IMR-90 (cell line): ENCODE measurements at regions not wholly inside any gene's neighbourhood (a gene's known extent, or its start where the extent isn't known, plus 50 kb on each side); places are given as distances from the start of the nearest gene placed in this dataset.

Experiments
- ATAC-seq: fragments of 200-7000 bp; cut with Tn5 transposase; 2 replicates; pipeline ENCODE4 v1.9.1; 2020; ENCODE audit warnings: low read depth, mild to moderate bottlenecking, moderate library complexity
- BruUV-seq: library from RNA; stranded (reverse); fragments of 400-500 nt; replicated peaks from 2 replicates; lab custom pipeline; 2021; lab: Mats Ljungman, UMichigan
- CTCF ChIA-PET: fragments of 300-600 bp; formaldehyde crosslinking; extraction: SDS; loops from one replicate; lab custom pipeline; 2021; ENCODE audit warnings: antibody characterized with exemption; lab: Yijun Ruan, JAX
- POLR2A ChIA-PET: fragments of 300-600 bp; sonication (Branson Sonifier 250); formaldehyde crosslinking; loops from one replicate; lab custom pipeline; 2022; ENCODE audit warnings: antibody characterized with exemption; ENCODE audit not compliant: unreplicated experiment; lab: Charles Lee
- DNase-seq: peaks from one replicate; pipeline ENCODE4 v3.0.0; 2013
- H2AFZ ChIP-seq: replicated peaks from 2 replicates; pipeline ENCODE3; 2013; ENCODE audit warnings: low read length, mild to moderate bottlenecking; ENCODE audit not compliant: poor library complexity
- H2AK5ac ChIP-seq: 2 replicates; pipeline ENCODE4 v1.6.1; 2013; ENCODE audit warnings: low read depth, low read length, inconsistent platforms
- H2AK9ac ChIP-seq: replicated peaks from 2 replicates; pipeline ENCODE3; 2013; ENCODE audit warnings: mild to moderate bottlenecking, low read depth, low read length, moderate library complexity; ENCODE audit not compliant: poor library complexity
- H2BK120ac ChIP-seq: 2 replicates; pipeline ENCODE4 v1.6.1; 2013; ENCODE audit warnings: low read depth, low read length, inconsistent platforms
- H2BK15ac ChIP-seq: 3 replicates; pipeline ENCODE4 v1.6.1; 2013; ENCODE audit warnings: low read depth, low read length, inconsistent platforms
- H2BK20ac ChIP-seq: 2 replicates; pipeline ENCODE4 v1.6.1; 2013; ENCODE audit warnings: low read depth, mild to moderate bottlenecking, inconsistent platforms, low read length, moderate library complexity
- H2BK5ac ChIP-seq: 2 replicates; pipeline ENCODE4 v1.6.1; 2013; ENCODE audit warnings: mild to moderate bottlenecking, low read depth, low read length, inconsistent platforms; ENCODE audit not compliant: poor library complexity, severe bottlenecking
- H3K14ac ChIP-seq: replicated peaks from 2 replicates; pipeline ENCODE4 v1.6.1; 2013; ENCODE audit warnings: low read depth, low read length, inconsistent platforms
- H3K18ac ChIP-seq: 2 replicates; pipeline ENCODE4 v1.6.1; 2013; ENCODE audit warnings: low read depth, low read length, control low read depth
- H3K23ac ChIP-seq: 2 replicates; pipeline ENCODE4 v1.6.1; 2013; ENCODE audit warnings: low read depth, low read length, inconsistent platforms
- H3K27ac ChIP-seq: 2 replicates; pipeline ENCODE4 v1.5.1; 2013; ENCODE audit warnings: mild to moderate bottlenecking, control low read depth, low read length; ENCODE audit not compliant: insufficient read depth
- H3K27me3 ChIP-seq: 2 replicates; pipeline ENCODE4 v1.6.1; 2013; ENCODE audit warnings: low read length; ENCODE audit not compliant: control insufficient read depth, insufficient read depth
- H3K36me3 ChIP-seq: 2 replicates; pipeline ENCODE4 v1.6.1; 2013; ENCODE audit warnings: low read length, mixed read lengths; ENCODE audit not compliant: control insufficient read depth, insufficient read depth
- H3K4ac ChIP-seq: 2 replicates; pipeline ENCODE4 v1.6.1; 2013; ENCODE audit warnings: low read depth, low read length, inconsistent platforms
- H3K4me1 ChIP-seq: 2 replicates; pipeline ENCODE4 v1.6.1; 2013; ENCODE audit warnings: low read length, mixed read lengths; ENCODE audit not compliant: control insufficient read depth, insufficient read depth
- H3K4me2 ChIP-seq: 2 replicates; pipeline ENCODE4 v1.6.1; 2013; ENCODE audit warnings: low read depth, mild to moderate bottlenecking, control low read depth, low read length, moderate library complexity
- H3K4me3 ChIP-seq: 2 replicates; pipeline ENCODE4 v1.5.1; 2013; ENCODE audit warnings: low read depth, mild to moderate bottlenecking, control low read depth, low read length, moderate library complexity; ENCODE audit not compliant: insufficient read depth
- H3K56ac ChIP-seq: 2 replicates; pipeline ENCODE4 v1.6.1; 2013; ENCODE audit warnings: low read length, inconsistent platforms; ENCODE audit not compliant: insufficient read depth; ENCODE audit errors: extremely low read depth
- H3K79me1 ChIP-seq, 2 experiments: 2 replicates each; pipeline ENCODE4 v1.6.1; 2013; ENCODE audit warnings: low read length in 2 of 2, inconsistent platforms in 1 of 2, low read depth in 1 of 2
- H3K9ac ChIP-seq: 2 replicates; pipeline ENCODE4 v1.6.1; 2013; ENCODE audit warnings: low read depth, low read length, control low read depth
- H3K9me1 ChIP-seq: 2 replicates; pipeline ENCODE4 v1.6.1; 2013; ENCODE audit warnings: low read length, inconsistent platforms; ENCODE audit not compliant: insufficient read depth
- H3K9me3 ChIP-seq: 2 replicates; pipeline ENCODE4 v1.6.1; 2013; ENCODE audit warnings: low read length; ENCODE audit not compliant: control insufficient read depth, insufficient read depth
- H4K20me1 ChIP-seq: 2 replicates; pipeline ENCODE4 v1.6.1; 2013; ENCODE audit warnings: low read length, inconsistent platforms; ENCODE audit not compliant: insufficient read depth
- H4K5ac ChIP-seq: 2 replicates; pipeline ENCODE4 v1.6.1; 2013; ENCODE audit warnings: mild to moderate bottlenecking, low read depth, low read length, control low read depth
- H4K8ac ChIP-seq, 2 experiments: 2 replicates each; pipeline ENCODE4 v1.6.1; 2013; ENCODE audit warnings: low read depth in 2 of 2, low read length in 2 of 2, control low read depth in 1 of 2, inconsistent platforms in 1 of 2
- H4K91ac ChIP-seq: 2 replicates; pipeline ENCODE4 v1.6.1; 2013; ENCODE audit warnings: low read depth, low read length, inconsistent platforms; ENCODE audit not compliant: insufficient read depth
- CEBPB ChIP-seq: IDR thresholded peaks from 2 replicates; pipeline ENCODE4 v1.6.1; 2012; ENCODE audit warnings: low read depth, low read length, improper control_type of control experiment
- MAFK ChIP-seq: IDR thresholded peaks from 2 replicates; pipeline ENCODE4 v1.6.1; 2012; ENCODE audit warnings: low read depth, low read length, improper control_type of control experiment
- MAZ ChIP-seq: IDR thresholded peaks from 2 replicates; pipeline ENCODE4 v1.6.1; 2012; ENCODE audit warnings: low read depth, mild to moderate bottlenecking, low read length, improper control_type of control experiment, moderate library complexity, borderline replicate concordance
- NFE2L2 ChIP-seq: fragments of 150-350 bp; IDR thresholded peaks from 2 replicates; pipeline ENCODE4 v1.6.1; 2016; ENCODE audit warnings: low read depth, mild to moderate bottlenecking, low read length
- RCOR1 ChIP-seq: IDR thresholded peaks from 2 replicates; pipeline ENCODE4 v1.6.1; 2012; ENCODE audit warnings: mild to moderate bottlenecking, low read length, improper control_type of control experiment; ENCODE audit not compliant: insufficient replicate concordance
- WGBS, 2 experiments: methylation state at CpG; one replicate each; pipeline versions ENCODE4 v1.1.5 to v1.1.7; 2013; ENCODE audit warnings: missing lambda C conversion rate in 2 of 2; ENCODE audit not compliant: insufficient read length in 1 of 2; ENCODE audit errors: extremely low coverage in 2 of 2; 5-methylcytosine and 5-hydroxymethylcytosine counted together
- dilution Hi-C: fragments of 300-500 bp; cut with HindIII; formaldehyde crosslinking; loops from one replicate; pipeline ENCODE4 v1.14.3; 2018; ENCODE audit warnings: low sequenced_read_pairs; ENCODE audit not compliant: unreplicated experiment
- in situ Hi-C: fragments of 300-500 bp; cut with MboI; formaldehyde crosslinking; loops from 3 replicates; pipeline ENCODE4 v1.14.3; 2019; ENCODE audit warnings: low sequenced_read_pairs, inconsistent platforms, mixed read lengths
- intact Hi-C: fragments of 100-400 bp; cut with micrococcal nuclease; formaldehyde crosslinking; loops from 2 replicates; pipeline ENCODE4 v1.10.0; 2022

DNA sequence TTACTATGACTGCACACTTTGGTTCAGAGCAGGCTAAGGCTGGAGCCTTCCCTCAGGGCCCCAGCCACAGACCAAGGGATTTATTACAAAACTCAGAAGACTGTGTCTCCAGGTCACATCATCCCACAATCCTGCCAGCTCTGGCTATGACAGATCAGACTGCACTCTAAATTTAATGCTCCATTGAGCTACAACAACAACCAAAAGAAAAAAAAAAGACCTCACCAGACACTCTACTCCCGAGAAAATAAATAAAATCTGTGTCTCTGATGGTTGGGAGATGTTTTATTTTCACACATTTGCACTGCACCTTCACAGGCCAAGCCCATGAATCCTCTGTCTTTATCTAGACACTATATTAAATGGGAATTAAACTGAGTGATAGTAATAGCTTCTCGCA lies 50.8 kb upstream of the CTNNB1 start:
- no peak for TF ChIP-seq MAFK
- no peak for TF ChIP-seq MAZ
- no peak for TF ChIP-seq RCOR1
- no peak for TF ChIP-seq CEBPB
- no peak for TF ChIP-seq NFE2L2
- ChIA-PET POLR2A (no interaction called here), CTCF (no interaction called here)
- Histone ChIP-seq H2AK9ac (no peak overlapping the region), H3K79me1 (no peaks in the 10 kb centered on the region), H4K5ac (no peak overlapping the region), H3K9ac (no peak overlapping the region), H3K9me3 (no peaks in the 10 kb centered on the region), H2AFZ (no peak overlapping the region), H3K14ac (no peak overlapping the region), H3K4me2 (no peak overlapping the region), H2BK120ac (no peak overlapping the region), H2BK20ac (no peak overlapping the region), H3K36me3 (no peaks in the 10 kb centered on the region), H3K23ac (no peak overlapping the region), H2BK5ac (no peak overlapping the region), H3K56ac (no peak overlapping the region), H3K27me3 (no peaks in the 10 kb centered on the region), H3K4me3 (no peak overlapping the region), H3K4me1 (no peaks in the 10 kb centered on the region), H4K91ac (no peak overlapping the region), H2BK15ac (no peak overlapping the region), H4K20me1 (no peaks in the 10 kb centered on the region), H3K9me1 (no peaks in the 10 kb centered on the region), H3K27ac (no peak overlapping the region), H4K8ac (no peak overlapping the region), H2AK5ac (no peak overlapping the region), H3K18ac (no peak overlapping the region), H3K4ac (no peak overlapping the region)
- DNase-seq: no peak
- dilution Hi-C loops: no loop called here
- intact Hi-C loops: no loop called here
- in situ Hi-C loops: no loop called here
- WGBS, 2 experiments: no CpG with 5 or more reads among the region's 2 CpGs
- no peak for ATAC-seq
- no TSS peak for BruUV-seq
